HEK293 (cell line): ENCODE measurements at regions not wholly inside any gene's neighbourhood (a gene's known extent, or its start where the extent isn't known, plus 50 kb on each side); places are given as distances from the start of the nearest gene placed in this dataset.

ENCODE experiments used
- ZBTB20 ChIP-seq: fragments of 450-650 bp; formaldehyde crosslinking; IDR thresholded peaks from 2 replicates; pipeline ENCODE4 v1.5.1; 2016; ENCODE audit warnings: missing biosample characterization, missing genetic modification characterization
- ZNF10 ChIP-seq: fragments of 450-650 bp; formaldehyde crosslinking; IDR thresholded peaks from 2 replicates; pipeline ENCODE4 v1.5.1; 2017; ENCODE audit warnings: missing biosample characterization, missing genetic modification characterization
- ZNF521 ChIP-seq: fragments of 450-650 bp; formaldehyde crosslinking; IDR thresholded peaks from 2 replicates; pipeline ENCODE4 v1.5.1; 2017; ENCODE audit warnings: missing biosample characterization, mild to moderate bottlenecking, missing genetic modification characterization
- ZNF785 ChIP-seq: fragments of 450-650 bp; formaldehyde crosslinking; IDR thresholded peaks from 2 replicates; pipeline ENCODE4 v1.5.1; 2016; ENCODE audit warnings: missing biosample characterization, missing genetic modification characterization
- TF ChIP-seq, protein P1 (sequence below): fragments of 450-650 bp; formaldehyde crosslinking; IDR thresholded peaks from 2 replicates; pipeline ENCODE4 v1.5.1; 2016; ENCODE audit warnings: missing biosample characterization, missing genetic modification characterization
- TF ChIP-seq, protein P2 (sequence below): fragments of 450-650 bp; formaldehyde crosslinking; IDR thresholded peaks from 2 replicates; pipeline ENCODE4 v1.5.1; 2016; ENCODE audit warnings: missing biosample characterization, missing genetic modification characterization

DNA sequence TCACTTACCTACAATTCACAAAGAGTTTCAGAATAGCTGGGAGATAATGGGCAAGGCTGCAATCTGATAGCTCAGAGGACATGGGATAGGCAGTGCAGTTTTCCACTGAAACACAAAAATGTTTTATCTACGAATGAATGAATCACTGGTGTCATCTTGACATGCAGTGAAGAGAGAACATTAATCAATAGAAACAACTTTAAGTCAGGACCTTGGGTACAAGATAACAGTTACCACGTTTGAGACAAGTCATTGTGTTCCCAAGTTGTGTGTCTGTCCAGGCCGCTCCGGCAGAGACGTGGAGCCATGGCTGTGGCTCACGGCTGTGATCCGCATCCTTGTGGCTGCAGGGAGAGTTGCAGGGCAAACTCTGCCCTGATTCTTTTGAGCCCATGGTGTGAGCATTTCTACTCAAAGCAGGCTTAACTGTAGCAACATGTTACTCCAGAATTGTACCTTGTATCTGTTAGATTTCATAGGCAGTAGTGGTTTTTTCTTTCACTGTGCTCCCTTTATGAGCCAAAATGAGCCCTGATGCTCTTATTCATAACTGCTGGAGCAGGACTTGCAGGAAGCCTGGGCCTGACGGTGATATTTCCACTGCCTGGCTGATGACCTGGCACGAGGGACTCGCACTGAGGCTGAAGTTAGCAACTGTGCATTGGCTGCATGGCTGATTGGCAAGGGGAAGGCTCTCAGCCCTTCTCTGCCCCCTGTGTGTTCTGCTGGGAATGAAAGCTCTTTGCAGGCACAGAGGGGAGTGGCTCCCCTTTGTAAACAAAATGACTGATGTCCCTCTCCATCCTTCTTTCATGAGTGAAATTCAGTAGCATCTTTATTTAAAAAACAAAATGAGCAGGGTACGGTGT, 465.2 kb downstream of the AJAP1 start:
- TF ChIP-seq, protein P1, sequence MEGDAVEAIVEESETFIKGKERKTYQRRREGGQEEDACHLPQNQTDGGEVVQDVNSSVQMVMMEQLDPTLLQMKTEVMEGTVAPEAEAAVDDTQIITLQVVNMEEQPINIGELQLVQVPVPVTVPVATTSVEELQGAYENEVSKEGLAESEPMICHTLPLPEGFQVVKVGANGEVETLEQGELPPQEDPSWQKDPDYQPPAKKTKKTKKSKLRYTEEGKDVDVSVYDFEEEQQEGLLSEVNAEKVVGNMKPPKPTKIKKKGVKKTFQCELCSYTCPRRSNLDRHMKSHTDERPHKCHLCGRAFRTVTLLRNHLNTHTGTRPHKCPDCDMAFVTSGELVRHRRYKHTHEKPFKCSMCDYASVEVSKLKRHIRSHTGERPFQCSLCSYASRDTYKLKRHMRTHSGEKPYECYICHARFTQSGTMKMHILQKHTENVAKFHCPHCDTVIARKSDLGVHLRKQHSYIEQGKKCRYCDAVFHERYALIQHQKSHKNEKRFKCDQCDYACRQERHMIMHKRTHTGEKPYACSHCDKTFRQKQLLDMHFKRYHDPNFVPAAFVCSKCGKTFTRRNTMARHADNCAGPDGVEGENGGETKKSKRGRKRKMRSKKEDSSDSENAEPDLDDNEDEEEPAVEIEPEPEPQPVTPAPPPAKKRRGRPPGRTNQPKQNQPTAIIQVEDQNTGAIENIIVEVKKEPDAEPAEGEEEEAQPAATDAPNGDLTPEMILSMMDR: no peak
- TF ChIP-seq, protein P2, sequence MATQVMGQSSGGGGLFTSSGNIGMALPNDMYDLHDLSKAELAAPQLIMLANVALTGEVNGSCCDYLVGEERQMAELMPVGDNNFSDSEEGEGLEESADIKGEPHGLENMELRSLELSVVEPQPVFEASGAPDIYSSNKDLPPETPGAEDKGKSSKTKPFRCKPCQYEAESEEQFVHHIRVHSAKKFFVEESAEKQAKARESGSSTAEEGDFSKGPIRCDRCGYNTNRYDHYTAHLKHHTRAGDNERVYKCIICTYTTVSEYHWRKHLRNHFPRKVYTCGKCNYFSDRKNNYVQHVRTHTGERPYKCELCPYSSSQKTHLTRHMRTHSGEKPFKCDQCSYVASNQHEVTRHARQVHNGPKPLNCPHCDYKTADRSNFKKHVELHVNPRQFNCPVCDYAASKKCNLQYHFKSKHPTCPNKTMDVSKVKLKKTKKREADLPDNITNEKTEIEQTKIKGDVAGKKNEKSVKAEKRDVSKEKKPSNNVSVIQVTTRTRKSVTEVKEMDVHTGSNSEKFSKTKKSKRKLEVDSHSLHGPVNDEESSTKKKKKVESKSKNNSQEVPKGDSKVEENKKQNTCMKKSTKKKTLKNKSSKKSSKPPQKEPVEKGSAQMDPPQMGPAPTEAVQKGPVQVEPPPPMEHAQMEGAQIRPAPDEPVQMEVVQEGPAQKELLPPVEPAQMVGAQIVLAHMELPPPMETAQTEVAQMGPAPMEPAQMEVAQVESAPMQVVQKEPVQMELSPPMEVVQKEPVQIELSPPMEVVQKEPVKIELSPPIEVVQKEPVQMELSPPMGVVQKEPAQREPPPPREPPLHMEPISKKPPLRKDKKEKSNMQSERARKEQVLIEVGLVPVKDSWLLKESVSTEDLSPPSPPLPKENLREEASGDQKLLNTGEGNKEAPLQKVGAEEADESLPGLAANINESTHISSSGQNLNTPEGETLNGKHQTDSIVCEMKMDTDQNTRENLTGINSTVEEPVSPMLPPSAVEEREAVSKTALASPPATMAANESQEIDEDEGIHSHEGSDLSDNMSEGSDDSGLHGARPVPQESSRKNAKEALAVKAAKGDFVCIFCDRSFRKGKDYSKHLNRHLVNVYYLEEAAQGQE (tag by site-specific recombination): no peak
- TF ChIP-seq ZNF10: no peak
- TF ChIP-seq ZNF785 (tag by site-specific recombination): no peak
- TF ChIP-seq ZBTB20: no peak
- TF ChIP-seq ZNF521: no peak
